ENCODE measurements at regions not wholly inside any gene's neighbourhood (a gene's known extent, or its start where the extent isn't known, plus 50 kb on each side); places are given as distances from the start of the nearest gene placed in this dataset.

- no peak for TF ChIP-seq CTCF (IDR thresholded peaks at IDR 0.05)
- TF ChIP-seq ZFX (IDR thresholded peaks at IDR 0.05; ENCODE audit: borderline replicate concordance), result no peak
- H3K27ac ChIP-seq, result no peak overlapping the region
Observed at GRCh38 chr4:136194962-136195361, 1337.3 kb downstream of the PCDH18 start.

- TF ChIP-seq ZFX (IDR thresholded peaks at IDR 0.05; ENCODE audit: borderline replicate concordance) (no peak), CTCF (IDR thresholded peaks at IDR 0.05) (no peak)
- H3K27ac ChIP-seq, result no peak overlapping the region
Observed at GRCh38 chr4:136186650-136187049, 1345.6 kb downstream of the PCDH18 start.

- TF ChIP-seq ZFX (IDR thresholded peaks at IDR 0.05; ENCODE audit: borderline replicate concordance) (no peak), CTCF (IDR thresholded peaks at IDR 0.05) (no peak)
- H3K27ac ChIP-seq, result no peak overlapping the region
Observed at GRCh38 chr4:136183513-136183912, 1348.8 kb downstream of the PCDH18 start.

- TF ChIP-seq CTCF (IDR thresholded peaks at IDR 0.05), result no peak
- no peak for TF ChIP-seq ZFX (IDR thresholded peaks at IDR 0.05; ENCODE audit: borderline replicate concordance)
- H3K27ac ChIP-seq, result no peak overlapping the region
Observed at GRCh38 chr4:136156947-136157346, 1375.3 kb downstream of the PCDH18 start.

GRCh38 chr4:136150046-136150445, 1382.2 kb downstream of the PCDH18 start:
- TF ChIP-seq CTCF (IDR thresholded peaks at IDR 0.05) (no peak), ZFX (IDR thresholded peaks at IDR 0.05; ENCODE audit: borderline replicate concordance) (no peak)
- H3K27ac ChIP-seq, result no peak overlapping the region

- no peak overlapping the region for H3K27ac ChIP-seq
- TF ChIP-seq ZFX (IDR thresholded peaks at IDR 0.05; ENCODE audit: borderline replicate concordance) (no peak), CTCF (IDR thresholded peaks at IDR 0.05) (no peak)
Observed at GRCh38 chr4:136136601-136137000, 1395.7 kb downstream of the PCDH18 start.

GRCh38 chr4:136124251-136124745, 1408.0 kb downstream of the PCDH18 start:
- H3K27ac ChIP-seq, result no peak overlapping the region
- no peak for TF ChIP-seq ZFX (IDR thresholded peaks at IDR 0.05; ENCODE audit: borderline replicate concordance)
- TF ChIP-seq CTCF (IDR thresholded peaks at IDR 0.05), result no peak
